ENCODE measurements at regions not wholly inside any gene's neighbourhood (a gene's known extent, or its start where the extent isn't known, plus 50 kb on each side); places are given as distances from the start of the nearest gene placed in this dataset.

GRCh38 chr13:34765446-34766180 lies 176.5 kb upstream of the NBEA start:
- DNase-seq: no peak

DNA sequence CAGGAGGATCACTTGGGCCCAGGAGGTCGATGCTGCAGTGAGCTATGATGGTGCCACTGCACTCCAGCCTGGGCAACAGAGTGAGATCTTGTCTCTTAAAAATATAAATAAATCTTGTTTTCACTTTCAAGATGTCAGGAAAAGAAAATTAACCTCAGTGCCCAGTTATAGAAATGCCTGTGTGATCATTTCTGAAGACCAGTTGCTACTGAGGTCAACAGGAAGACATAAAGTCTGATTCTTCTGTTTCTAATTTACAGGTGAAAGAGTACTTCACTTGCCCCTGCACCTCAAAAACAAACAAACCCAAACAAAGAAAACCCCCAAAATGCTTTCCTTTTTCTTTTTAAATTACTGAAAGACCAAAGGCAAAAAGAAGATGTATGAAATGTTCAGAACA lies 174.3 kb upstream of the NBEA start:
- no peak for DNase-seq

DNA sequence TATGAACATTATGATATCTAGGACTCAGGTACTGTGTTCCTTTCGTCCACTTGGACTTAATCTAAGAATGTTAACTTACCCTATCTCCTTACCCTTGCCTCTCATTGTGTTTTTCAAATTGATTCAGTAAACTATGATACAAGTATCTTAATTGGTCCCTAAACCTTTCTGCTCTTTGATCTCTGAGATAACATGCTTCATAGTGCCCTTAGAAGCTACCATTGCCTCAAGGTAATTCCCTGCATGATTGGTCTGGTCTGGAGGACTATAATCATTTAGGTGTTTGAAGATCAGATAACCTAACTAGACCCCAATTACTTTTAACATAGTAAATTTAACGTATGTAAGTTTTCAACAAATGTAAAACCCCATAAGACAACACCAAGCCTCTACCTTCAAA lies 169.9 kb upstream of the NBEA start:
- DNase-seq: no peak

DNA sequence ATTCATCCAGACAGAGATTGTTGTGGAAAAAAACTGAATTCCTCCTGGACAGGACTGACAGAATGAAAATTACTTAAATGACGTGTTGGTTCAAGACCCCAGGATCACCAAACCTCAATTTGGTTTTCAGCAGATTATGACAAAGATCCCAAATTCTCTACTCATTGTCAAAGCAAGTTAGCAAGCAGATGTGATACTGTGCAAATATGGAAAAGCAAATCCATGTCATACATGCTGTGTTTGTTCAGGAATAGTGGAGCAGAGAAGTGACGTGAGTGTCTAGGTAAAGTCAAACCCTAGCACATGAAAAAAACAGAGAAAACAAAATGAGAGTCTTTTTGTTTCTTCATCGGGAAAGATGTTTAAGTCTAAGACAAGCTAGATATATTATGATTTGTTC lies 169.2 kb upstream of the NBEA start:
- DNase-seq: no peak

GRCh38 chr13:34776390-34776981 lies 165.6 kb upstream of the NBEA start:
- no peak for DNase-seq

DNA sequence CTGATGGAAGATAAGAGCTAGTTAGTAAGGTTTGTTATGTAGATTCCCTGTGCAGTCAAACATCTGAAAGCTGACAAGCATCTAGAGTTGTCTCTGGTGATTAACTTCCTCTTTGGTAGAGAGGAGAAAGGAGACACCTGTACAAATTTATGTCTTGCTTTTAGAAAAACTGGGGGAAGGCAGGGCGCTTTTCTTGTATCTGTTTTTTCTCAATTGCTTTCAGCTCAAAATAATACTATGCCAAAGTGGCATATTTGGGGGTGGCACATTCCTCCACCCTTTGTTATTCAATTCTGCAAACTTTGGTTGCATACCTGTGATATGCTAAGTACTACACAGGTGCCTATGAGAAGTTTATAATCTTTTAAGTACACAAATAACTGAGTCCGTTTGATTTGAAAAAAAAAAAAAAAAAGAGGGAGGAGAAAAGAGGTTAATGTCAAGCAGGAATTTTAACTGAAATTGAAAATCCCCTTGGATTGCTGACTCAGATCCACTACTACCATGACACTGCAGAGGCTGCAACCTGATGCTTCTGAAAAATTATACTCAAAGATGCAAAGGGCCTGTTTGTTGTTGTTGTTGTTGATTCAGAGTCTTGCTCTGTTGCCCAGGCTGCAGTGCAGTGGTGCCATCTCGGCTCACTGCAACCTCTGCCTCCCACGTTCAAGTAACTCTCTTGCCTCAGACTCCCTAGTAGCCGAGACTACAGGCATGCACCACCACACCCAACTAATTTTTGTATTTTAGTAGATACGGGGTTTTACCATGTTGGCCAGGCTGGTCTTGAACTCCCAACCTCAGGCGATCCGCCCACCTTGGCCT lies 164.8 kb upstream of the NBEA start:
- DNase-seq: no peak

DNA sequence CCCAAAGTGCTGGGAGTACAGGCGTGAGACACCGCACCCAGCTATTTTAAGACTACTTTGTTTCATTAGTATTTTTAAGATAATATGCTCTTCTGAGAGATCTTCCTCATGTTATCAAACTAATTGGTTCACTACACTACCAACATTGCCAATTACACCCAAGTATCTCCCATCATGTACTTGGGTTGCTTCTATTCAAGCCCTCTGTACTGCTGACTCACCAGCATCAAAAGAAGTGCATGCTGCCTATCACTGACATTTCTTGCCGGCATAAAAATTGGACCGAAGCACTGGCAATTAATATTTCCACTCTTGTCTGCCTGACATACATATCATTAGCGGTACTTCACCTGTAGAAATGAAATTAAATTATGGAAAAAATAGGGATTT lies 164.2 kb upstream of the NBEA start:
- DNase-seq: no peak

GRCh38 chr13:34779171-34779570 lies 162.9 kb upstream of the NBEA start:
- DNase-seq: no peak

GRCh38 chr13:34793301-34793700 lies 148.8 kb upstream of the NBEA start:
- DNase-seq: no peak

DNA sequence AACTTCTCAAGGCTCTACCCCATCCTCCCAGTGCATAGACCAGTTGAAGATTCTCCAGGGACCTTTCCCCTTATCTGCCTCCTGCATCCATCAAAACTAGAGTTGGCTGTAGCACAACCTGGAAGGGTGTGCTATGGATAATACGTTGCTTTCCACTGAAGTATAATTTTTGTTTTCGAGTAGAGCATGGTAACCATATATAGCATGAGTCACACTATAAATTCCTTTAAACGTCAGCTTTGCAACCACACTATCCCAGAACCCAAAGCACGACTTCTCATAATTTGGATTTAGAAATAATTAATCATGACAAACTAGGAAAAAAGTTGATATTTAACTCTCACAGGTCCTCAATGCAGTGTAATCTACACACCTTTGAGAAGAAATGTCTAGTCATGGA lies 138.3 kb upstream of the NBEA start:
- no peak for DNase-seq

- DNase-seq: no peak
These were observed 136.7 kb upstream of the NBEA start for GRCh38 chr13:34805347-34805746.

DNA sequence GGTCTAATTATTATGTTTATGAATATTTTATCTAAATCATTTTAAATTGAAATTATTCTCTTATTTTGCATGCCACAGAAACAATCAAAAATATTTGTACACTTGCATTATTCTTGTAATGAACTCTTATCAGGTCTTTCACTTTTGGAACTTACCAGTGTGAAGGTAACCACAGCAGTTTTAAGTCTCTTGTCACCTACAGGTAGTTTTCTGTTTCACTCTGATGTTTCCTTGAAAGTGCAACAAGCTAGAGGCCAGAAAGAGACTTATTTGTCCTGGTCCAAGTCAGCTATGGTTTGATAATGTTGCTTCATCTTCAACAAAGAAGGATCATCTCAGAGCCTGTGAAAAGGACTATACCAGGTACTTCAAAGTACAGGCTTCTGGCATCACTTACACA lies 133.4 kb upstream of the NBEA start:
- DNase-seq: no peak

- no peak for DNase-seq
These were observed 131.1 kb upstream of the NBEA start for GRCh38 chr13:34810996-34811395.

DNA sequence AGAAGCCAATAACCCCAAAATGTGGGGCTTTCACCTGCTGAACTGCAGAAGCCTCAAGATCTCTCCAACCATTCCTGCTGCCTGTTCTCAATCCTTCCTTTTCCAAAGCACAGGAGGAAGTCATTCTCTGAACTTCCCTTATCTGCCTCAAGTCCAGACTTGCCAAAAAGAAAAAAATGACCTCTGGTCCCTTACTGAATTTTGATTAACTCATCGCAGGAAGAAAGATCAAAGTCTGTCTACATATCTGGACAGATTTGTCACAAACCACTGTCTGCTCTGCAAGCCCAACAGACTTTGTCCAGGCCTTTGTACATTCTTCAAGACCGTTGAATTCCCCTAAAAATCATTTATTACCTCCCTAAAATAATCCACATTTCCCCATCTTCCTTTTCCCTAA lies 126.5 kb upstream of the NBEA start:
- DNase-seq: no peak

GRCh38 chr13:34816245-34816884 lies 125.7 kb upstream of the NBEA start:
- no peak for DNase-seq

DNA sequence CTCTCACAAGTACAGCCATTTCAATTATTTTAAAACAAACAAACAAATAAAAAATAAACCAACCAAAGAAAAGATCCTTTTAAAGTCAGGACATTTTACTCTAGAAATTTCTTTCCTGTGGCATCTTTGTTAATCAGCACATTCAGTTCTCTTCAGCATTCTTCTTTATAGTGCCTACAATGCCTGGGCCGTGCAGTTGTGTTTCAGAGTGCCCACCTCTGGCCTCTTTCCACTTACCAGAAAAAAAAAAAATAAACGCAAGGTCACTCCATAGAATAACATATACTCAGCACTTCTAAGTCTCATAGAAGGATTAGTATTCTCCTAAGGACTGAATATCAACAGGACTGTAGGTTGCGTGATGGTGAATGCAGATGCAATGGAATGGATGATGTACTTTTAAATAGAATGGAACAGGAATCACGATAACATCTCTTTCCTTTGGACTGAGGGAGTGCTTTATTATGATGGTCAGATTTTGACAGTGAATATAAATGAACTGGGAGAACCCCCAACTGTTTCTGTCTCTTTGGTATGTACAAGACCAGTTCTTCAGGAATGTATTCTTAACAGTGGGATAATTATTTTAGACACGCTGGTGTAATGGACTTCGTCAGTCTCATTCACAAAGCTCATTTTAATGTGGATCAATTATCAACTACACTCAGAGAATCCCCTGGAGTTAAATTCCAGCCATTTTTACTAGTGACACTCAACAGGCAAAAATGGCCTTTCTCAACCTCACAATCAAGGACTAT lies 125.0 kb upstream of the NBEA start:
- no peak for DNase-seq

DNA sequence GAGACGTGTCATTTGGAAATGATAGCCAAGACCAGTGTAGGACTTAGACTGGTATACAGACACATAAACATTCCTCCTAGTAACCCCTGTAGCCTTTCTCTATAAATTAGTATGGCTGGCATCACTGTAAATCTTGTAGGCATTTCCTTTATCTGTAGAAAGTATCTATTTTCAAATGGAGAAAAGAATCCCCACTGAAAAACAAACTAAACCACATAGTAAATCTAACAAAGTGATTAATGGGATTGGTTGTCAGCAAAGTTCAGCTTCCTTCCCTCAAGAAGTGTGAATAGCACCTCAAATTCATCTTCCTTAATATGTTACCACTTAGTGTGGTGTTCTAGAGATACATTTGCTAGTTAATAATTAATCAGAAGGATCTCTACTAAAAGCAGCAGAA lies 119.4 kb upstream of the NBEA start:
- no peak for DNase-seq

GRCh38 chr13:34826432-34826831 lies 115.6 kb upstream of the NBEA start:
- no peak for DNase-seq

DNA sequence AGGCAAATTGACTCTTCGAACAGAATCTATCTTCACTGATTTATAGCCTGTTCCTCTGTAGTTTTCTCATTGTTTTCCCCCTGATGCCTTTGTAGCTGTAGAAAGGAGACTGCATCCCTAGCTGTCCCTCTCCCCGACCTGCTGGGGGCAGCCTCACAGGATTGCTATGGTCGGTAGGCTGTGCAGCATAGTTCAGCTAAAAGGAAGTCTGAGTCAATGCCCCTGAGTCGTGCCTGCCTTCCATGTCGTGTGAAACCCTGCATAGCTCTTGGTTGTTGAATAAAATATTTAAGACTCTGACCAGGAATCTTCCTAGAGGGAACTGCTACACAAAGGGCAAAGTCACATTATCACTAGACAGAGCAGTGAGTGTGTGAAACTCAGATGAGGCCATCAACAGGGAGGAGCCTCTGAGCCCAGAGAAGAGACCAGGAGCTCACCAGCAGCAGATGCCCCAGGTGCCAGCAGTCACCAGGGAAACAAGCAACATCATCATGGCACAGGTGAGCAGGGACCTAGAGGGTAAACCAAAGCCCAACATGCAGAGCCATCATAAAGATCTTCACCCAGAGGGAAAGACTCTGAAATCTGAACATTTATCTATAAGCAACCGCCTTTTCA lies 108.4 kb upstream of the NBEA start:
- no peak for DNase-seq

DNA sequence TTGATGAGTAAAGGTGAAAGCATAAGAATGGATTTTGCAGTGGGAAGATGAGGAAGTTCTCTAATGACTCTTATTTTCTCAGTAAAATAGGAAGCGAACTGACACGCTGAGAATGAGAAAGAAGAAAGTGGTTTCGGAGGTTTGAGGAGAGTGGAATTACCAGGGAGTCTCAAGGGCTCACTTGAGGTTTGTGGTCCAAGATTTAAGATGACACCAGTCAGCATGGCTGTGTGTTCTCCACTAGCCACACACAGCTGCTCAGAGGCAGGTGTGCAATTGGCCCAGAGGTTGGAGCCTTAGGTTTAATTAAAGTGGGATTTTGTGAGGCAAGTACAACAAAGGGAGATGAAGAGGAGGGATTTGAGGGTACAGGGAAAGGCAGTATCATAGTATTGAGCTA lies 99.6 kb upstream of the NBEA start:
- DNase-seq: no peak

GRCh38 chr13:34847766-34848165 lies 94.3 kb upstream of the NBEA start:
- no peak for DNase-seq

DNA sequence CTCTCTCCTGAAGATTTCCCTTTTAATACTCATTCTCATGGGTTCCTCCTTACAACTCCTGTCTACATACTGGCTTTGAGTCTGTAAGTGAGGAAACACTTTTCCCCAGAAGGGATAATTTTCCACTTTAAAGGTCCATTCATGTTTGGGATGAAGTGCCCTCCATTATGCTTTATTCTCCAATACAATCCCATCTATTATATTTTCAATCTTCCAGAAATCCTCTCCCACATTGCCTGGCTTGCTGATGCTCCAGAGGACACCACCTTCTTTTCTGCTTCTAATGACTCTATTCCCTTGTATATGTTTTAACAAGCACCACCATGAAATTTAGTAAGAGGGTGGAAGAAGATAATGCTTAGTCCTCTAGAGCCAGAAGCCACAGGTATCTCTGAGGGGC lies 92.7 kb upstream of the NBEA start:
- no peak for DNase-seq

All from T-helper 2 cell (primary cell).